Psoas muscle (tissue), 7 donors: ENCODE measurements at regions not wholly inside any gene's neighbourhood (a gene's known extent, or its start where the extent isn't known, plus 50 kb on each side); places are given as distances from the start of the nearest gene placed in this dataset.

Source experiments
- ATAC-seq, 4 donors: fragments of 200-7000 bp; cut with Tn5 transposase; one replicate each; pipeline ENCODE4 v1.9.1; 2020; ENCODE audit warnings: moderate library complexity in 3 of 4, mild to moderate bottlenecking in 2 of 4
- DNase-seq, 2 donors: peaks; one replicate each; pipeline ENCODE4 v3.0.0-alpha.2; 2020
- H3K27ac ChIP-seq: fragments of 200-600 bp; one replicate; pipeline ENCODE4 v1.8.0; 2022
- H3K27me3 ChIP-seq, 3 donors: fragments of 200-600 bp in 1 of 3; one replicate each; pipeline versions ENCODE4 v1.6.1 to v1.8.0; 2013 to 2022; ENCODE audit warnings: low read length in 2 of 3, mild to moderate bottlenecking in 2 of 3, moderate library complexity in 1 of 3; ENCODE audit not compliant: insufficient read depth in 3 of 3
- H3K36me3 ChIP-seq, 2 donors: fragments of 200-600 bp in 1 of 2; one replicate each; pipeline versions ENCODE4 v1.6.1 to v1.8.0; 2013 to 2022; ENCODE audit warnings: low read depth in 1 of 2, mild to moderate bottlenecking in 1 of 2, moderate library complexity in 1 of 2; ENCODE audit not compliant: insufficient read depth in 1 of 2
- H3K4me1 ChIP-seq: fragments of 200-600 bp; one replicate; pipeline ENCODE4 v1.8.0; 2022
- H3K4me3 ChIP-seq: fragments of 200-600 bp; one replicate; pipeline ENCODE4 v1.8.0; 2022; ENCODE audit warnings: mild to moderate bottlenecking
- H3K9me3 ChIP-seq: fragments of 200-600 bp; one replicate; pipeline ENCODE4 v1.8.0; 2022
- CTCF ChIP-seq: fragments of 200-600 bp; IDR thresholded peaks from one replicate; pipeline ENCODE4 v1.8.0; 2022; ENCODE audit warnings: antibody characterized with exemption
- WGBS, 3 donors: extraction: QIAGEN DNeasy Blood & Tissue Kit; methylation state at CpG; one replicate each; pipeline versions ENCODE4 v1.1.6 to v1.1.7; 2013; 5-methylcytosine and 5-hydroxymethylcytosine counted together
- intact Hi-C, 2 donors: fragments of 100-400 bp; cut with DNase I; formaldehyde crosslinking; loops; one replicate each; pipeline versions ENCODE4 v1.11.0 to v1.14.2; 2022
- donor health status: healthy with polysubstance abuse.
- donor health status: DM: no; HTN: no; CAD: no; lungs with moderate emphysema.
- donor health status: Bipolar disorder and iron deficiency.
- donor health status: healthy.
- donor health status: DM: yes; HTN: yes; CAD: no.
- donor health status: DM: no; HTN: no; CAD: no.
- donor health status: DM: yes; HTN: yes; CAD: no.

GRCh38 chr21:16863908-16864307 lies 648.9 kb upstream of the CXADR start:
- intact Hi-C loops: no loop called here

GRCh38 chr21:16865632-16866031 lies 647.2 kb upstream of the CXADR start:
- no peaks in the 10 kb centered on the region for H3K4me1 ChIP-seq
- no peaks in the 10 kb centered on the region for H3K27me3 ChIP-seq
- no peak overlapping the region for H3K4me3 ChIP-seq
- H3K27ac ChIP-seq: no peak overlapping the region
- no peak for DNase-seq
- no peaks in the 10 kb centered on the region for H3K36me3 ChIP-seq
- no peaks in the 10 kb centered on the region for H3K9me3 ChIP-seq
- ATAC-seq: no peak
- TF ChIP-seq CTCF: no peak
- intact Hi-C loops: no loop called here

More at GRCh38 chr21:16863908-16864307, 648.9 kb upstream of the CXADR start:
- no peak for DNase-seq
- Histone ChIP-seq H3K27me3 (no peaks in the 10 kb centered on the region), H3K36me3 (no peaks in the 10 kb centered on the region), H3K4me1 (no peaks in the 10 kb centered on the region), H3K9me3 (no peaks in the 10 kb centered on the region), H3K27ac (no peak overlapping the region), H3K4me3 (no peak overlapping the region)
- TF ChIP-seq CTCF: no peak
- 70 to 80% (median 71%) methylated on average over 4 of the region's 4 CpGs for WGBS, 3 donors
- ATAC-seq: no peak

- no peaks in the 10 kb centered on the region for H3K36me3 ChIP-seq
- no peaks in the 10 kb centered on the region for H3K9me3 ChIP-seq
- H3K27me3 ChIP-seq: no peaks in the 10 kb centered on the region
- H3K4me1 ChIP-seq: no peaks in the 10 kb centered on the region
- ATAC-seq (no peak), DNase-seq (no peak)
- TF ChIP-seq CTCF: no peak
- no peak overlapping the region for H3K27ac ChIP-seq
- WGBS, 3 donors: 91 to 95% (median 94%) methylated on average over 4 of the region's 4 CpGs
- H3K4me3 ChIP-seq: no peak overlapping the region
- intact Hi-C loops: no loop called here
Measured at GRCh38 chr21:16866851-16867250, 646.0 kb upstream of the CXADR start.

GRCh38 chr21:16870103-16870502 lies 642.7 kb upstream of the CXADR start:
- Histone ChIP-seq H3K4me1 (no peaks in the 10 kb centered on the region), H3K9me3 (no peaks in the 10 kb centered on the region), H3K36me3 (no peaks in the 10 kb centered on the region), H3K4me3 (no peak overlapping the region), H3K27ac (no peak overlapping the region), H3K27me3 (no peaks in the 10 kb centered on the region)
- WGBS, 3 donors: 97 to 100% (median 100%) methylated on average over 1 of the region's 1 CpG
- ATAC-seq (no peak), DNase-seq (no peak)
- intact Hi-C loops: no loop called here
- no peak for TF ChIP-seq CTCF

- Histone ChIP-seq H3K4me1 (no peaks in the 10 kb centered on the region), H3K27me3 (no peaks in the 10 kb centered on the region), H3K27ac (no peak overlapping the region), H3K4me3 (no peak overlapping the region), H3K36me3 (no peaks in the 10 kb centered on the region), H3K9me3 (no peaks in the 10 kb centered on the region)
- TF ChIP-seq CTCF: no peak
- WGBS, 3 donors: 94 to 95% (median 94%) methylated on average over 1 of the region's 1 CpG
- DNase-seq (no peak), ATAC-seq (no peak)
- intact Hi-C loops: no loop called here
Measured at GRCh38 chr21:16872616-16873015, 640.2 kb upstream of the CXADR start.
